GM23248 (cell line): ENCODE measurements at regions not wholly inside any gene's neighbourhood (a gene's known extent, or its start where the extent isn't known, plus 50 kb on each side); places are given as distances from the start of the nearest gene placed in this dataset.

Source experiments
- EZH2 ChIP-seq: fragments of 200-600 bp; sonication (generic); IDR thresholded peaks from 2 replicates; pipeline ENCODE4 v1.6.1; 2018; ENCODE audit warnings: antibody characterized with exemption, mild to moderate bottlenecking; ENCODE audit not compliant: insufficient read depth, poor library complexity, severe bottlenecking
- EZH2phosphoT487 ChIP-seq: fragments of 200-600 bp; sonication (generic); IDR thresholded peaks from 2 replicates; pipeline ENCODE4 v1.6.1; 2018; ENCODE audit warnings: antibody characterized with exemption, moderate library complexity, mild to moderate bottlenecking, low read depth; ENCODE audit not compliant: insufficient read depth

DNA sequence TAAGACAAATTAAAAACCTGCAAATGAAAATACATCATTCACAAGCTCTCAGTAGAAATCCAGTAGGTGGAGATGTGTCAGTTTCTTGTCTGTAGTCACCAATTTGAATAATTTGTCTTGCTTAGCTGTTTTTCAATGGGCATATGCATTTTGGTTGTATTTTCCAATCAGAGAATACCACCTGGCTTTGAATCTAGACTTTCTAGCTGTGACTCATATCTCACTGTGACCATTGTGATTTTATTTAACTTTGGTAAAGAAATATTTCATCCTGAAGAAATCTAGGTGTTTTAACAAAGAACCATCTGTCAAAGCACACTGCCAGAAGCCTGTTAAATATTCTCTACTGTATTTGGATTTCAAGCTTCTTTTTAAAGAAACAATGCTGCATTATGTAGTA is 1650.6 kb upstream of the IGFBP7 start:
- TF ChIP-seq EZH2phosphoT487 (no peak), EZH2 (no peak)
